Stimulated activated naive CD8-positive, alpha-beta T cell treated with anti-CD3 and anti-CD28 coated beads, Interleukin-15, Interleukin-2, amounts not matched to agents 100 U/mL and 50 U/mL, for 24 hours (primary cell): ENCODE measurements at regions not wholly inside any gene's neighbourhood (a gene's known extent, or its start where the extent isn't known, plus 50 kb on each side); places are given as distances from the start of the nearest gene placed in this dataset.
"Not testable (repeated sequence)": the region's sequence is repeated elsewhere in the genome, so short reads cannot be mapped to it uniquely, and the experiment has no call there.

Experiments used
- ATAC-seq: fragments of 150-1000 bp; cut with Tn5 transposase; one replicate; pipeline ENCODE4 v1.10.0; 2021
- DNase-seq: peaks from one replicate; pipeline ENCODE4 v3.0.0; 2021

DNA sequence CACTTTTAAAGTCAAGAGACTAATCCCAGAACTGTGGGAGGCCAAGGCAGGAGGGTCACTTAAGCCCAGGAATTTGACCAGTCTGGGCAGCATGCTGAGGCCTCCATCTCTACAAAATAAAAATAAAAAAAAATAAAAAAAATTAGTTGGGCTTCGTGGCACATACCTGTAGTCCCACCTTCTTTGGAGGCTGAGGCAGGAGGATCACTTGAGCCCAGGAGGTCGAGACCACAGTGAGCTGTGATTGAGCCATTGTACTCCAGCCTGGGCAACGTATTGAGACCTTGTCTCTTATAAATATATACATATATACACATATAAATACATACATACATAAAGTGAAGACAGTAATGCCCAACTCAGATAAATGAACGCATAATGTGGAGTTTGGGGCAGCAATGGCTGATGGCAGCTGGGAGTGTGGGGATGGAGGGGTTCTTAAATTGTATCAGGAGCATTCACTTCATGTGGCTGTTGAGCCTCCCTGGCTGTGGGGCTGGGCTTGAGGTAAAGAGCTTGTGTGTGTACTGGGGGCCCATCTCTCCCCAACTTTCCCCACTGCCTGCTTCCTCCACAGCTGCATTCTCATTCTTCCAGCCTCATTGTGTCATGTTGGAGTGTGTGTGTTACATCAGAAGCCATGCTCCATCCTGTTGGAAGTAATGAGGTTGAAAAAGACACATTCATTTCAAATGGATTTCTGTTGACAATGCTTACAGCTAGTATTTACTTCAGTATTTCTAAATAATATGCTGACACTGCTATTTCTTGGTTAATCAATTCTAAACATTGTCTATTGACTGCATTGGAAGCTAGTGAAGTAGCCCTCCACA lies 96.5 kb upstream of the HS6ST1 start:
- no peak for ATAC-seq
- no peak for DNase-seq

DNA sequence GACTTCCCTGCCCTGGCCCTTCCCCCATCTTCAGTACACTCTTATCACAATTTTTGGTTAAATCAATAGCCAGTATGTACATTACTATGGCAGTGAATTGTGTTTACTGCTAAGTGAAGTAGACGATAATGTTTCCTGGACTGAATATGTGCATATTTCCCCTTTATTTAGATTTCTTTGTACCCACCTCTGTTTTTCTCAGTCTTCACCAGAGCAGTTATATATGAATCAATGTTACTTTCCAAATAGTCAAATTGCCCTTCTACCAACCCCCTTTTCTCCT lies 97.1 kb upstream of the HS6ST1 start:
- DNase-seq, result no peak

DNA sequence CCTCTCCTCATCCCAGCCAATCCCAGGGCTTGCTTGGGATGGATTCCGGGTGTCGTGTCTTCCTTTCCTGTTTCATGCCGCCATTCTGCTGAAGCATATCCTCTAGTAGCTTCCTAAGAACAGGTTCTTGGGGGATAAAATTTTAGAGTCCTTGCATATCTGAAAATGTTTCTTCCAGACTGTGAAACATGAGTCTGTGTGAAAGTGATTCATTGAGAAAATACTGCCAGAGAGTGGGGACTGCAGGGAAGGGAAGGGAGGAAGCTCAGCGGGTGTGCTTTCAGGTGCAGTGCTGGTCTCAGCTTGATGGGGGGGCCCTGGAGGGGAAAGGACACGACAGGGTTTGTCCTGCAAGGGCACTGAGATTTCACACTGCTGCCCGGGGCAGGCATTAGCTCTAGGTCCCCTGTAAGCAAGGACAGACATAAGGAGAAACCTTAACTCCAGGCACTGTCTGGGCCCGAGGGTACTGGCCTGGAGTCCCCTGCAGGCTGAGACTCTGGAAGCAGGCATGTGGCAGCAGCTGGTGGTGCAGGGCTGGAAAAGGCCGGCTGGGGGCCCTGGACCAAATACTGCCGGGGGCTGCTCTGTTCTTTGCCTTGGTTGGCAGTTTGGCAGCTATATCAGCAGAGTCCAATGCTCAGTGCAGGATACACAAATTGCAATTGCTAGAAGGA lies 97.6 kb upstream of the HS6ST1 start:
- DNase-seq (no peak), ATAC-seq (no peak)

More for the DNA sequence above, 97.1 kb upstream of the HS6ST1 start:
- no peak for ATAC-seq

DNA sequence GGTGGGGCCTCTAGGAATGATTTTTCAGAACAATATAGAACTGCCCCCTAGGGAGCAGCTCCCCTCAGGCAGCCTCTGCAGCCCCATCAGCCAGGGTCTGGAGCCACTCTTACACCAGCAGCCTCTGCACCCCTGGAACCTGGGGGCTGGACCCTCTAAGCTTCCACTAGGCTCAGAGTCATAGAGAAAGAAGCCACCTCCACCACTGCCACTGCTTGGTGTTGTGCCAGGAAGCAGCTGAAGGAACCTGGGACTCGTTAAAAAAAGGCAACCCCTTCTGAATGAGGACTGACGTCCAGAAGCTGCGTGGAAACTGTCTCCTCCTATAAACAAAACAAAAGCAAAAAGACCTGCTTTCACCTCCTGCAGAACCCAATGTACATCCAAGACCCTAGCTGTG lies 98.1 kb upstream of the HS6ST1 start:
- DNase-seq, result no peak
- ATAC-seq, result no peak

DNA sequence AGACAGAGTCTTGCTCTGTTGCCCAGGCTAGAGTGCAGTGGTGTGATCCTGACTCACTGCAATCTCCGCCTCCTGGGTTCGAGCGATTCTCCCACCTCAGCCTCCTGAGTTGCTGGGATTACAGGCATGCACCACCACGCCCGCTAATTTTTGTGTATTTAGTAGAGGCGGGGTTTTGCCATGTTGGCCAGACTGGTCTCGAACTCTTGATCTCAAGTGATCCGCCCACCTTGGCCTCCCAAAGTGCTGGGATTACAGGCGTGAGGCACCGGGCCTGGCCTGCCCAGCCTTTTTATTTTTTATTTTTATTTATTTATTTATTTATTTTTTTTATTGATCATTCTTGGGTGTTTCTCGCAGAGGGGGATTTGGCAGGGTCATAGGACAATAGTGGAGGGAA lies 98.6 kb upstream of the HS6ST1 start:
- not testable (repeated sequence) for DNase-seq, ATAC-seq

DNA sequence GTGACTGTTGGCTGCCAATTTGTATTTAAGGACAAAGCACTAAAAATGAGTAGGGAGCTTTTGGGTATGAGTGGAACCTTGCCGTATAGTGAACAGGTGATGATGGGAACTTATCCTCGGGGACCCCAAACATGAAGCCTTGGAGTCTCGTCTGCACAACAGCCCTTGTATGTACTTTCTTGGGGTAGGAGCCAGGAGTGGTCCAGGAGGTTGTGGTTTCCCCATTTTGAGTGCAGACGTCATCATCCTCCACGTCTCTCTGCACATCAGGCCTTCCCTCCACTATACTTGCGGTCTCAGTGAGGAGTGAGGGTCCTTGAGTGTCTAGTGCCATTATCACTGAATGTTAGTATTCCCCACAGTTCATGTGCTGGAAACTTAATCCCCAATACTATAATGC lies 101.5 kb upstream of the HS6ST1 start:
- no peak for ATAC-seq
- DNase-seq, result no peak

DNA sequence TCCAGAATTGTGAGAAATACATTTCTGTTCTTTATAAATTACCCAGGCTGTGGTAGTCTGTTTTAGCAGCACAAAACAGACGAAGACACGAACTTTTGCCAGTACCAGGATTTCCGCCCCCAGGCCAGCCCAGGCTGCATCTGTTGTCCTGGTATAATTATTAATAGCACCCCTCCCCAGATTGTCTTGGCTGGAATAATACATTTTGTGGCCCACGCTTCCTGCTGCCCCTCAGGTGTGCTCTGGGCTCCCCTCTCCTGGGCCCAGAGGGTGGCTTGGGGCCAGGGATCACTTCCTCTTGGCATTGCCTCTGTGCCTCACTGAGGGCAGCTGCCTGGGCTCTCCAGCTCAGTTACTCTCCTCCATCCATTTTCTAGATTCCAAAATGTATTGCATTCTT lies 102.1 kb upstream of the HS6ST1 start:
- ATAC-seq, result no peak
- no peak for DNase-seq

DNA sequence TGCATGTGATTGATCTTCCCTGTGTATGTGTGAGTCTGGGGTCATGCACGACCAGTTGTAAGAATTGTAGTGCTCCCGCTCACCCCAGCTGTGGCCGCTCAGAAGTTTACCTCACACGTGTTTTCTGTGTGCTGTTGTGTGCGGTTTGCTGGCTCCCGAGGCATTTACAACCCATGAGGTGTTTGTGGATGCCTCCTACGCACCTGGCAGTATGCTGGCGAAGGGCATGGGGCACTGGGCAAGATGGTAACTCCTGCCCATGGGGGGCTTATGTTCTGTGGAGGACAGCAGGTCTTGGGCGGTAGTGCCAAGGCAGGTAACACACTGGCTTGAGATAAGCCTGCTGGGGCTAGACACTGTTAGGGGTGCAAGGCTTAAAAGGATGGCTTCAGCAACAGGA lies 102.6 kb upstream of the HS6ST1 start:
- ATAC-seq (no peak), DNase-seq (no peak)

DNA sequence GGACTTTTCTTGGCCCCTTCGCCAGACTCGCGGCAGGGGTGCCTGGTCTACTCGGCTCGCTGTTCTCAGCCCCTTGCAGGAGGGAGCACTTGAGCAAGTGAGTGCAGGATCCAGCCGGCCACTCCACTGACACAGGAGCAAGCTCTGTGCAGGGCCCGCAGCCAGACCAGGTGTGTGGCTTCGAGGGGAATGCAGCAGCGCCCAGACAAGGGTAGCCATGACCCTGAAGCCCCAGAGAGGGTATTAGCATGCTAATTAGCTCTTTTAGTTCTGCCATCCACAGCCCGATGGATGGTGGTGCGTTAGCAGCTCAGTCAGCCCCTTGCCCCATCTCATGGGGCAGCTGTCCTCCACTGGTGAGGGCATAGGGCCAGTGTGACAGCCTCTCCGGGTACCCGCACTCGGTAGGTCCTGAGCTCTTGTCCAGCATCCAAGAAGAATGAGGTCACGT lies 103.2 kb upstream of the HS6ST1 start:
- DNase-seq (no peak), ATAC-seq (no peak)

DNA sequence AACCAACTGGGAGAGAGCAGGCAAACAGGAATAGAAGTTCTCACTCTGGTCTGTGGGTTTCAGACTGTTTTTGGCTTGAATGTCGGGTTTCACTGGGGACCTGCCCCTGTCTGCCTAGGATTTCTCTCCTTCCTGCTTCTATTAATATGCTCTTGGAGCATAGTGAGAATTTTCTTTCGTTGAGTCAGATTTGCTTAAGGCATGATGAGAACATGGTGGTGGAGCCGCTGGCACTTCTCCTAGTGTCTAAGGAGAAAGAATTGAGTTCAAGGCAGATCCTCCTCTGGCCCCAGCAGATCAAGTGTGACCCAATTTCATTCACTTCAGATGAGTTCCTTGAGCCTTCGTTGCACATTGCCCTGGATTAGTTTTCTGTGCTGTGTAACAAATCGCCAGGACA lies 103.9 kb upstream of the HS6ST1 start:
- ATAC-seq, result no peak
- DNase-seq, result no peak

DNA sequence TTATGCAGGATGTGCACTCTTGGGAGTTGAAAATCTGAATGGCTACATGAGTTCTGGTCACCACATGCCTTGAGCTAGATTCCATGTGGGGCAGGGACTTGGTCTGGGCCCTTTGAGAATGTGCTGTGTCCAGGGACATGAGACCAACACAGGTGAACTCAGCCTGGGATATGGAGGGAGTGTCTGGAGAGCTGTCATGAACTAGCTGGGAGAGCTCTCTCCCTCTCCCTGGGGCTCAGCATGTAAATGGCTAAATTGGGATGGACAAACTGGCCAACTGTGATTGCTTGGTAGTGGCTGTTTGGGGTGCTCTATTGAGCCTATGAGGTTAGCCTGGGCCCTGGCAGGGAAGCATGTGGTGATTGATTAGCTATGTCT lies 105.1 kb upstream of the HS6ST1 start:
- no peak for DNase-seq
- no peak for ATAC-seq

DNA sequence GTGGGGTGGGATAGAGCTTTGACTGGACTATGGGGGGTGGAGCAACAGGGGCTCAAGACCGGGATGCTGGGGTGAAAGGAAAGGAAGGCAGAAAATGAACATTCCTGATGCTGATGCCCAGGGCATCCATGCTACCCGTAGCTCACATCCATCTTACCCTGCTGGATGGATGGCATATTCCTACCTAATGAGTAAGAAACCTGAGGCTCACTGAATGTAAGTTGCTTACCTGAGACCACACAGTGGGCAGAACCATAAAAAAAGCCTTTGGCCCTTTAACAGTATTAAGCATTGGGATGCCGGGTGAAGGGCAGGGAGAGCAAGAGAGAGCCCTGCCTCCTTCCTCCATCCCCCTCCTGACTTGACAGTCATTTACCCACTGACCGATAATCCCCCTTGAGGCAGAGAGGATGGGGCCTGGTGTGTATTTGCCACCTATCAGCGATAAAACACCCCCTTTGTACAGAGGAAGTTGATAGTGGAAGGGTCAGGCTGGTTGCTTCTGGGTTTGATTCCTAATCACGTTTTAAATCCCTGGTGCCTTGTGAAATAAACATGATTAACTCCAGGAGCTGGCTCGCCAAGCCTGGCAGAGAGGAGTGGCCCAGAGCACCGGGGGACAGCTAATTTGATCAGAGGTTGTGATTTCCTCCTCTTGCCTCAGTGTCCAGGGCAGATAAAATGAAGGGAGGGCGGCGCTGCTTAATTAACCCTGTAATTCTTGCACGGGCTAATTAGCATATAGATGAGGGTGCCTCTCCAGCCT lies 105.9 kb upstream of the HS6ST1 start:
- no peak for DNase-seq
- no peak for ATAC-seq

DNA sequence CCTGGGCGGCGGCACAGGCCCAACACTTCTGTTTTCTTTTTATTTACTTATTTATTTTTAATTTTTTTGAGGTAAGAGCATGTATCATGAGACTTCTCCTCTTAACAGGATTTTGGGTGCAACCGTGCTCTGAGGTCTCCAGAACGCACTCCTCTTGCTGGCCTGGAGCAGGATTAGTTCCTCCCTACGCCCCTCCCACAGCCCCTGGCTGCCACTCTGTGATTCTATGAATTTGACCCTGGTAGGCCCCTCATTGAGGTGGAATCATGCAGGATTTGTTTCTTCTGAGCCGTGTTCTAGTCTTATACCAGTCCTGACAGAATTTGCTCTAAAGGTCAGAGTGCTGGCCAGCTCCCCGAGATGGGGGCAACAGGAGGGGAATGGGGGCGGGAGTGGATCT lies 106.5 kb upstream of the HS6ST1 start:
- ATAC-seq (no peak), DNase-seq (no peak)

DNA sequence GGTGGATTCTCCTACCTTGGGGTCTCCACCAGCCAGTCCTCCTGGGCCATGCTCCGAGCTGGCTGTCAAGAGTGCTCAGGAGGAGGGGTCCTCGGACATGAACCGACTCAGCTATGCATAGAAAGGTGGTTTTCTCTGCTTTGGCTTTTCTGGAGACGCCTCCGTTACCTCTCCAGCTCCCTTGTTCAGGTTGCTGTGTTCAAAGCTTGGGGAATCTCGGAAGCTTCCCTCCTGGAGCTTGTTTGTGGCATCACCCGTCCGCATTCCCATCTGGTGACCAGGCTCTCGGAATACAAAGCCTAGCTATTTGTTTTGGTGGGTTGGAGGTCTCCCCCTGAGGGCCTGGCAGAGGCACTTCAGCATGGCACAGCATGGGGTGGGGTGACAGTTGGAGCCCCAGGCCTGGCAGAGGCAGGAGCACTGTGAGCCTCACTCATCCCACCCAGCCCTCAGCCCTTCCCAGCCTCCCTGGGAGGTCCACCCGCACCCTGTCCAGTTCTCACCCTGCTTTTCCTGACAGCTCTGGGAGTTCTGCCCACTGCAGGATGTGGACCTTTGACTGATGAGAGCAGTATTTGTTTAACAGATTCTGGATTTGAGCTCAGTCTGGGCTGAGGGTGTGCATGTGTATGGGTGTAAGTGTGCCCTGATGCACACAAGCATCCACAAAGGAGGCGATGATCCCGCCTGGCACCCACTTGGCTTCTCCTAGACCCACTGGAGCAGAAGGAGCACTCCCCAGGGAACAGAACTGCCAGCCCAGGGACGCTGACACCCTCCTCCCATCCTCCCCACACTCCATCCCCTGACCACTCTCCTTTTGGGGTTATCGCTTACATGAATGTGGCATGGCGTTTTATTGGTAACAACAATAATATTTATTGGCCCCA lies 107.3 kb upstream of the HS6ST1 start:
- DNase-seq (no peak), ATAC-seq (no peak)

DNA sequence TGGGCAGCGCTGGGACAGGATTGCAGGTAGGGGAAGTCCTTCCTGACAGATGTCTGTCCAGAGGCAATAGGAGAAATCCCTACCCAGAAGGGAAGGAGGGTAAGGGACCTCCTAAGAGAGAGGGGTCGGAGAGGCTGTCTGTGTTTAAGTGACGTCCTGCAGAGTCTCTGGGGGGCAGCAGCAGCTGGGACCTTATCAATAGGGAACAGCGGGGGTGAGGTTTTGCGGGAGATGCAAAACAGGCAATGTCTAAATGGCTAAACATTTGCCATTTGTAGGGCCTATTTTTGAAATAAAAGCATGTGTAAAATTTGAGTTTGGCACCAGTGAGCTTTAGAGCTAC lies 108.7 kb upstream of the HS6ST1 start:
- no peak for ATAC-seq
- DNase-seq, result no peak

DNA sequence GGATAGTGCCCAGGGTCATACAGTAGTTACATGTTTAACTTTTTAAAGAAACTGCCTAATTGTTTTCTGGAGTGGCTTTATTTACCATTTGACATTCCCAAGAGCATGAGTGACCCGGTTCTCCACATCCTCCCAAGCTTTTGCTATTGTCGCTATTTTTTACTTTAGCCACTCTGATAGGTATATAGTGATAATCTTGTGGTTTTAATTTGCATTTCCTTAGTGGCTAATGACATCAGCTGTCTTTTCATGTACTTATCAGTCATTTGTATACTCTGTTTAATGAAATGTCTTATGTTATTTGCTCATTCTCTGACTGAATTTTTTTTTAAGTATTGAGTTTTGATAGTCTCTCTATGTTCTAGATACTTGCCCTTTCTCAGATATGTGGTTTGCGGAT lies 109.7 kb upstream of the HS6ST1 start:
- ATAC-seq (no peak), DNase-seq (no peak)

DNA sequence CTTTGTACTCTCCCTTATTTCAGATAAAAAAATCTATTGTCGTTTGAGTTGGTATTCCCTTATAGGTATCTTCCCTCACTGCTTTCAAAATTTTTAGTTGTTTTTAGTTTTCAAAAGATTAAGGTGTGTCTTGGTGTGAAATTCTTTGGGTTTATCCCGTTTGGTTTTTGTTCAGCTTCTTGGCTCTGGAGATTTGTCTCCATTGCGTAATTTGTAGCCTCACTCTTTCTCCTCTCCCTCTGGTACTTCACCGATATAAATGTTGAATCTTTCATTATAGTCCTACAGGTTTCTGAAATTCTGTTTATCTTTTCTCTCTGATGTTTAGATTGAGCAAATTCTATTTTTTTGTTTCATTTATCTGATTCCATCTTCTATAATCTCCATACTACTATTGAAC lies 113.8 kb upstream of the HS6ST1 start:
- ATAC-seq (no peak), DNase-seq (no peak)

DNA sequence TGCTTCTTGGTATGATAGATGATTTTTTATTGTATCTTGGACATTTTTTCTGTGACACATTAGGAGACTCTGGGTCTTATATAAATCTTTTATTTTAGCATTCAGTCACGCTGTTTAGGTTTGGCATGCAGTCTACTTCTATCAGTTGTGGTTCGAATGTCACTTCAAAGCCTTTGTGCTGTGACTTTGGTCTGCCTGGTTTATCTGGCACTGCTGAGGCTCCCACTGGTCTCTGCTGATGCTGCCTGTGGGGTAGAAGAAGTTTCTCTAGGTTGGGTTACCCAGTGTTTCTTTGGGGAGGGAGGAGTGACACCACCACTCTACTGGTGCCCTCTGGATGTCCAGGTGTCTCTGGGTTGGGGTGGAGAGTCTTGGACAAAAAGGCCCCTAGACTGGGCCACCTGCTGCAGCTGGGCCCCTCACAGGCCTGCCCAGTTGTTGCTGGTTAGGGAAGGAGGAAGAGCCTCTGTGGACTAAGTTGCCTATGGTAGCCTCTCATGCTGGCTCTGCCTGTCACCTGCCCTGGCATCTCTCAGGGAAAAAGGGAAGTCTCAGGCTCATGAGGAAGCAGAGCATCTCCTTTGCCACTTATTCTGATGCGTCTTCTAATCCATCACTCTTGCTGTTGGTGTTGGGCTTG lies 115.4 kb upstream of the HS6ST1 start:
- no peak for DNase-seq
- ATAC-seq, result no peak

DNA sequence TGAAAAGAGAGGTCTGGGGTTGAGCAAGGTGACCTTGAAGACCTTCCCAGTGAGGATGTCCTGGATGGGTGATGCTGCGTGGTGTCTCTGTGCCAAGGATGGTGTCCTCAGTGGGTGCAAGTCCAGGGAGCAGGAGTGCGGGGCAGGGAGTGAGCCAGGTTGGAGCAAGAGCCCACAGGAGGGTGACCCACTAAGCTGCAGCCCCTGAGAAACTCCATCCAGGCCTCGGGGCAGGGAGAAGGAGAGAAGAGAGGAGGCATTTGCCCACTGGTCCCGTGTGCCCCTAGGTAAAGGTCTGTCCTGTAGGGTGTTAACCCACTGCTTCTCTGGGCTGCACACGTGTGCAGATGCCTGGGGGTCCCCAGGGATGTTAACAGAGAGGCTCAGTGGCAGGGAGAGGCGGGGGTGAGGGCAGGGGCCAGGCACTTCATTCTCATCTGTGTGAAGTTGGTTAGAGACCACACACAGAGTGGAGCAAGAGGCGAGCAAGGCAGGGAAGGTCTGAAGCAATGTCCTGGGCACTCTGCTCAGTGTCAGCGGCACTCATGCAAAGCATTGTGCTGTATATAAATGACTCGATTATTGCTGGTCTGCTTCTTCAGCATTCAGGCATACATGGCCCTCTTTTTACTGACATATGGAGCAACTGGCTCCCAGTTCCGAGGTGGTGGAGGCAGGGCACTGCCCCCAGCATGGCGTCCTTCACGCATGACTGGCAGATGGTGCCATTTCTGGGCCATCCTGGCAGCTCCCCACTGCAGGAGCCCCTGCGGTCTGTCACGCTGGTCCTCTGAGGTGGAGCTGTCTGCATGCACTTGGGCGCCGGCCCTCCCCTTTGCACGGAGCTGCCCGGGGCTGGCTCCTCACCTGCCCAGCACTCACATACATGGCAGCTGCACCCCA lies 117.2 kb upstream of the HS6ST1 start:
- DNase-seq (no peak), ATAC-seq (no peak)

DNA sequence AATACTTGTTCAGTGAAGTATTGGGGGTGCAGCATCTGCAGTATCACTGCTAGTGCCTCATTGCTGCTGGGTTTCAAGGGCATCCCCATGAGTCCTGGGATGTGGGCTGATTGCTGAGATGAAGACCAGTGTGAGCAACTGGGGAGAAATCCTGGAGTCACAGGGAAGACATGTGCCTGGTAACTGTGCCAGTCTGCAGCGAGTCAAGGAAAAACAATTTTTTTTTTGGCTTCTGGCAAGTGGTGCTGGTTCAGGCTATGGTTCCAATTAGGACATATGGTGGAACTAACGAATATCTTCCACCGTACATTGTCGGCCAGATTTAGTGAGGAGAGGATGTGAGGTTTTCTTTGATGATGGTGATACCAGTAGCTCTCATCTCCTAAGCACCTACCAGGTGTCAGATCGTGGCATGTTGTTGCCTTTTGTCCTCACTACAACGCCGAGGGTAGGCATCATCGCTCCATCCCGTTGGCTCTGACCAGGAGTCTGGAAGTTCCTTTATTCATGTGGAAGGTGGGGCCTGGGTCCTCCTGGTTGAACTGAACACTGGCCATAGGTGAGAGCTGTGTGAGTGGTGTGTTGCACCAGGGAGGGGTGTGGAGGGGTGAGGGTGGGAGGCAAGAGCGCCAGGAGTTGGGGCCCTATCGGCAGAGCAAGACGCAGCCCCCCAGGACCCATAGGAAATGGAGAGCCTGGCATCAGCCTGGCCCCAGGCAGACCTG lies 118.0 kb upstream of the HS6ST1 start:
- ATAC-seq, result no peak
- no peak for DNase-seq
